ENCODE measurements at regions not wholly inside any gene's neighbourhood (a gene's known extent, or its start where the extent isn't known, plus 50 kb on each side); places are given as distances from the start of the nearest gene placed in this dataset.

DNA sequence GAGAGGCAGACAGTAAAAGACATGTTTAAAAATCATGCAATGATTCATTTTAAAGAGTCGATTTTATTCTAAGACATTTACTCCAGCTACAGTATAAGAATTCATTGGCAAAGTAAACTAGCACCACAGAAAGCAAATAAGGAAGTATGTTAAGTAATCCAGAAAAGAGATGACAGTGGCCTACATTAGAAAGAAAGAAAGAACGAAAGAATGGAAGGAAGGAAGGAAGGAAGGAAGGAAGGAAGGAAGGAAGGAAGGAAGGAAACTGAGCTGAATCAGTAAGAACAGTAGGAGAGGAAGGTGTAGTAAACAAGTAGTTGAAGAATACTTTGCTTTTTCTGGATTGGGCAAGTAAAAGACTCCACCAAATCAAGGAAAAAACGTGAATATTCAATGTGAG, 62.2 kb downstream of the ZZZ3 start:
- Histone ChIP-seq H3K27ac (ENCODE audit: insufficient read depth in 1 of 2, low read depth in 1 of 2, low read length in 2 of 2, poor library complexity in 1 of 2, severe bottlenecking in 2 of 2) (no peak overlapping the region), H3K4me1 (ENCODE audit: control extremely low read depth in 1 of 4, control insufficient read depth in 4 of 4, insufficient read depth in 4 of 4, low read length in 3 of 4) (no peaks in the 10 kb centered on the region), H3K27me3 (replicated peaks in 2 of 5; ENCODE audit: control insufficient read depth in 4 of 5, insufficient read depth in 5 of 5, low read length in 4 of 5) (no peaks in the 10 kb centered on the region), H3K9me3 (ENCODE audit: control extremely low read depth in 1 of 5, control insufficient read depth in 4 of 5, insufficient read depth in 2 of 5, low read depth in 1 of 5, low read length in 4 of 5) (no peaks in the 10 kb centered on the region), H3K4me3 (ENCODE audit: control insufficient read depth in 1 of 7, extremely low read depth in 1 of 7, insufficient read depth in 4 of 7, low read depth in 2 of 7, low read length in 6 of 7) (no peak overlapping the region), H3K36me3 (ENCODE audit: control insufficient read depth in 4 of 4, insufficient read depth in 4 of 4, low read length in 3 of 4) (peaks cover 5 to 29% (median 14%) of the 10 kb centered on the region in 4 experiments)
- no peak for DNase-seq
- CTCF ChIA-PET, result interaction anchor here (1.0 kb wide), 1 partner anchor 17 kb away, joined by 3 read pairs; no protein-coding TSS in a partner anchor
- WGBS (ENCODE audit: insufficient coverage), result 71% methylated on average over 2 of the region's 3 CpGs
- POLR2A ChIA-PET, result no interaction called here

- ChIA-PET POLR2A (no interaction called here), CTCF (no interaction called here)
- H3K27ac ChIP-seq (ENCODE audit: insufficient read depth in 1 of 2, low read depth in 1 of 2, low read length in 2 of 2, poor library complexity in 1 of 2, severe bottlenecking in 2 of 2), result no peak overlapping the region
- no peaks in the 10 kb centered on the region for H3K4me1 ChIP-seq (ENCODE audit: control extremely low read depth in 1 of 4, control insufficient read depth in 4 of 4, insufficient read depth in 4 of 4, low read length in 3 of 4)
- no CpG with 5 or more reads among the region's 4 CpGs for WGBS (ENCODE audit: insufficient coverage)
- DNase-seq, result no peak
- peaks cover 0 to 28% (median 6%) of the 10 kb centered on the region in 4 experiments for H3K36me3 ChIP-seq (ENCODE audit: control insufficient read depth in 4 of 4, insufficient read depth in 4 of 4, low read length in 3 of 4)
- H3K9me3 ChIP-seq (ENCODE audit: control extremely low read depth in 1 of 5, control insufficient read depth in 4 of 5, insufficient read depth in 2 of 5, low read depth in 1 of 5, low read length in 4 of 5), result peaks cover 0 to 22% (median 5%) of the 10 kb centered on the region in 5 experiments
- no peak overlapping the region for H3K4me3 ChIP-seq (ENCODE audit: control insufficient read depth in 1 of 7, extremely low read depth in 1 of 7, insufficient read depth in 4 of 7, low read depth in 2 of 7, low read length in 6 of 7)
- no peaks in the 10 kb centered on the region for H3K27me3 ChIP-seq (replicated peaks in 2 of 5; ENCODE audit: control insufficient read depth in 4 of 5, insufficient read depth in 5 of 5, low read length in 4 of 5)
These were observed 68.4 kb downstream of the ZZZ3 start for GRCh38 chr1:77614037-77614436.
